ENCODE measurements at regions not wholly inside any gene's neighbourhood (a gene's known extent, or its start where the extent isn't known, plus 50 kb on each side); places are given as distances from the start of the nearest gene placed in this dataset.
A peak's percentile ranks its signal among the peaks of the same experiment; 100 is the strongest.

GRCh38 chr11:122214080-122214479 is 98.1 kb upstream of the BLID start:
- Histone ChIP-seq H3K9ac (ENCODE audit: low read depth in 1 of 3, low read length in 3 of 3) (no peak overlapping the region), H3K4me1 (ENCODE audit: control insufficient read depth in 3 of 3, insufficient read depth in 3 of 3, low read length in 3 of 3) (peaks cover 19 to 33% (median 20%) of the 10 kb centered on the region in 3 donors), H3K27me3 (ENCODE audit: control insufficient read depth in 3 of 3, insufficient read depth in 3 of 3, low read length in 3 of 3) (no peaks in the 10 kb centered on the region), H3K36me3 (ENCODE audit: control insufficient read depth in 3 of 3, insufficient read depth in 3 of 3, low read length in 3 of 3) (no peaks in the 10 kb centered on the region), H3K27ac (ENCODE audit: low read depth, low read length) (peak overlapping the region; percentile 70), H3K4me3 (ENCODE audit: low read length in 3 of 3) (no peak overlapping the region), H3K9me3 (ENCODE audit: control insufficient read depth in 3 of 3, low read length in 3 of 3) (no peaks in the 10 kb centered on the region)

GRCh38 chr11:122213171-122213570 is 97.2 kb upstream of the BLID start:
- H3K36me3 ChIP-seq (ENCODE audit: control insufficient read depth in 3 of 3, insufficient read depth in 3 of 3, low read length in 3 of 3): no peaks in the 10 kb centered on the region
- H3K4me1 ChIP-seq (ENCODE audit: control insufficient read depth in 3 of 3, insufficient read depth in 3 of 3, low read length in 3 of 3): peaks cover 19 to 40% (median 27%) of the 10 kb centered on the region in 3 donors
- H3K9me3 ChIP-seq (ENCODE audit: control insufficient read depth in 3 of 3, low read length in 3 of 3): no peaks in the 10 kb centered on the region
- H3K9ac ChIP-seq (ENCODE audit: low read depth in 1 of 3, low read length in 3 of 3): no peak overlapping the region
- no peak overlapping the region for H3K4me3 ChIP-seq (ENCODE audit: low read length in 3 of 3)
- no peaks in the 10 kb centered on the region for H3K27me3 ChIP-seq (ENCODE audit: control insufficient read depth in 3 of 3, insufficient read depth in 3 of 3, low read length in 3 of 3)
- H3K27ac ChIP-seq (ENCODE audit: low read depth, low read length): no peak overlapping the region

- H3K9ac ChIP-seq (ENCODE audit: low read depth in 1 of 3, low read length in 3 of 3): no peak overlapping the region
- H3K4me1 ChIP-seq (ENCODE audit: control insufficient read depth in 3 of 3, insufficient read depth in 3 of 3, low read length in 3 of 3): peaks cover 20 to 43% (median 30%) of the 10 kb centered on the region in 3 donors
- H3K36me3 ChIP-seq (ENCODE audit: control insufficient read depth in 3 of 3, insufficient read depth in 3 of 3, low read length in 3 of 3): no peaks in the 10 kb centered on the region
- H3K27me3 ChIP-seq (ENCODE audit: control insufficient read depth in 3 of 3, insufficient read depth in 3 of 3, low read length in 3 of 3): no peaks in the 10 kb centered on the region
- no peaks in the 10 kb centered on the region for H3K9me3 ChIP-seq (ENCODE audit: control insufficient read depth in 3 of 3, low read length in 3 of 3)
- H3K4me3 ChIP-seq (ENCODE audit: low read length in 3 of 3): no peak overlapping the region
- no peak overlapping the region for H3K27ac ChIP-seq (ENCODE audit: low read depth, low read length)
Measured at GRCh38 chr11:122210367-122210997, 94.5 kb upstream of the BLID start.

- Histone ChIP-seq H3K9ac (ENCODE audit: low read depth in 1 of 3, low read length in 3 of 3) (no peak overlapping the region), H3K4me3 (ENCODE audit: low read length in 3 of 3) (no peak overlapping the region), H3K27ac (ENCODE audit: low read depth, low read length) (no peak overlapping the region), H3K4me1 (ENCODE audit: control insufficient read depth in 3 of 3, insufficient read depth in 3 of 3, low read length in 3 of 3) (peaks cover 14 to 36% (median 29%) of the 10 kb centered on the region in 3 donors), H3K9me3 (ENCODE audit: control insufficient read depth in 3 of 3, low read length in 3 of 3) (no peaks in the 10 kb centered on the region), H3K27me3 (ENCODE audit: control insufficient read depth in 3 of 3, insufficient read depth in 3 of 3, low read length in 3 of 3) (no peaks in the 10 kb centered on the region), H3K36me3 (ENCODE audit: control insufficient read depth in 3 of 3, insufficient read depth in 3 of 3, low read length in 3 of 3) (no peaks in the 10 kb centered on the region)
Measured at GRCh38 chr11:122209619-122210366, 93.8 kb upstream of the BLID start.

- Histone ChIP-seq H3K4me3 (ENCODE audit: low read length in 3 of 3) (no peak overlapping the region), H3K27me3 (ENCODE audit: control insufficient read depth in 3 of 3, insufficient read depth in 3 of 3, low read length in 3 of 3) (no peaks in the 10 kb centered on the region), H3K9ac (ENCODE audit: low read depth in 1 of 3, low read length in 3 of 3) (no peak overlapping the region), H3K27ac (ENCODE audit: low read depth, low read length) (no peak overlapping the region), H3K4me1 (ENCODE audit: control insufficient read depth in 3 of 3, insufficient read depth in 3 of 3, low read length in 3 of 3) (peaks cover 15 to 32% (median 30%) of the 10 kb centered on the region in 3 donors), H3K9me3 (ENCODE audit: control insufficient read depth in 3 of 3, low read length in 3 of 3) (no peaks in the 10 kb centered on the region), H3K36me3 (ENCODE audit: control insufficient read depth in 3 of 3, insufficient read depth in 3 of 3, low read length in 3 of 3) (no peaks in the 10 kb centered on the region)
Measured at GRCh38 chr11:122207921-122208764, 92.1 kb upstream of the BLID start.

GRCh38 chr11:122207505-122207904 is 91.5 kb upstream of the BLID start:
- Histone ChIP-seq H3K36me3 (ENCODE audit: control insufficient read depth in 3 of 3, insufficient read depth in 3 of 3, low read length in 3 of 3) (no peaks in the 10 kb centered on the region), H3K4me1 (ENCODE audit: control insufficient read depth in 3 of 3, insufficient read depth in 3 of 3, low read length in 3 of 3) (peaks cover 20 to 37% (median 37%) of the 10 kb centered on the region in 3 donors), H3K9ac (ENCODE audit: low read depth in 1 of 3, low read length in 3 of 3) (no peak overlapping the region), H3K4me3 (ENCODE audit: low read length in 3 of 3) (no peak overlapping the region), H3K27ac (ENCODE audit: low read depth, low read length) (peak overlapping the region; percentile 7), H3K27me3 (ENCODE audit: control insufficient read depth in 3 of 3, insufficient read depth in 3 of 3, low read length in 3 of 3) (no peaks in the 10 kb centered on the region), H3K9me3 (ENCODE audit: control insufficient read depth in 3 of 3, low read length in 3 of 3) (no peaks in the 10 kb centered on the region)

- no peaks in the 10 kb centered on the region for H3K27me3 ChIP-seq (ENCODE audit: control insufficient read depth in 3 of 3, insufficient read depth in 3 of 3, low read length in 3 of 3)
- no peak overlapping the region for H3K4me3 ChIP-seq (ENCODE audit: low read length in 3 of 3)
- no peaks in the 10 kb centered on the region for H3K36me3 ChIP-seq (ENCODE audit: control insufficient read depth in 3 of 3, insufficient read depth in 3 of 3, low read length in 3 of 3)
- H3K9me3 ChIP-seq (ENCODE audit: control insufficient read depth in 3 of 3, low read length in 3 of 3): no peaks in the 10 kb centered on the region
- H3K27ac ChIP-seq (ENCODE audit: low read depth, low read length): no peak overlapping the region
- H3K9ac ChIP-seq (ENCODE audit: low read depth in 1 of 3, low read length in 3 of 3): no peak overlapping the region
- peaks cover 31 to 40% (median 39%) of the 10 kb centered on the region in 3 donors for H3K4me1 ChIP-seq (ENCODE audit: control insufficient read depth in 3 of 3, insufficient read depth in 3 of 3, low read length in 3 of 3)
Measured at GRCh38 chr11:122205036-122205435, 89.0 kb upstream of the BLID start.

GRCh38 chr11:122204206-122204605 is 88.2 kb upstream of the BLID start:
- Histone ChIP-seq H3K9ac (ENCODE audit: low read depth in 1 of 3, low read length in 3 of 3) (no peak overlapping the region), H3K36me3 (ENCODE audit: control insufficient read depth in 3 of 3, insufficient read depth in 3 of 3, low read length in 3 of 3) (no peaks in the 10 kb centered on the region), H3K9me3 (ENCODE audit: control insufficient read depth in 3 of 3, low read length in 3 of 3) (no peaks in the 10 kb centered on the region), H3K4me3 (ENCODE audit: low read length in 3 of 3) (no peak overlapping the region), H3K27me3 (ENCODE audit: control insufficient read depth in 3 of 3, insufficient read depth in 3 of 3, low read length in 3 of 3) (no peaks in the 10 kb centered on the region), H3K27ac (ENCODE audit: low read depth, low read length) (no peak overlapping the region), H3K4me1 (ENCODE audit: control insufficient read depth in 3 of 3, insufficient read depth in 3 of 3, low read length in 3 of 3) (peaks cover 27 to 31% (median 31%) of the 10 kb centered on the region in 3 donors)

GRCh38 chr11:122202951-122203456 is 87.0 kb upstream of the BLID start:
- no peaks in the 10 kb centered on the region for H3K9me3 ChIP-seq (ENCODE audit: control insufficient read depth in 3 of 3, low read length in 3 of 3)
- H3K27me3 ChIP-seq (ENCODE audit: control insufficient read depth in 3 of 3, insufficient read depth in 3 of 3, low read length in 3 of 3): no peaks in the 10 kb centered on the region
- no peaks in the 10 kb centered on the region for H3K36me3 ChIP-seq (ENCODE audit: control insufficient read depth in 3 of 3, insufficient read depth in 3 of 3, low read length in 3 of 3)
- peaks cover 22 to 27% (median 23%) of the 10 kb centered on the region in 3 donors for H3K4me1 ChIP-seq (ENCODE audit: control insufficient read depth in 3 of 3, insufficient read depth in 3 of 3, low read length in 3 of 3)
- peak overlapping the region; percentile 44 to 64 (median 57) for H3K4me3 ChIP-seq (ENCODE audit: low read length in 3 of 3)
- peak overlapping the region in 2 of 3 donors; percentile 69 to 70 for H3K9ac ChIP-seq (ENCODE audit: low read depth in 1 of 3, low read length in 3 of 3)
- no peak overlapping the region for H3K27ac ChIP-seq (ENCODE audit: low read depth, low read length)
